GM23338 (cell line): ENCODE measurements at regions not wholly inside any gene's neighbourhood (a gene's known extent, or its start where the extent isn't known, plus 50 kb on each side); places are given as distances from the start of the nearest gene placed in this dataset.
"Not testable (repeated sequence)": the region's sequence is repeated elsewhere in the genome, so short reads cannot be mapped to it uniquely, and the experiment has no call there.

Source experiments
- ATAC-seq: fragments of 200-7000 bp; cut with Tn5 transposase; 3 replicates; pipeline ENCODE4 v1.9.1; 2020
- DNase-seq: peaks from one replicate; pipeline ENCODE4 v3.0.0-alpha.2; 2015; ENCODE audit warnings: low spot score
- H2AFZ ChIP-seq: fragments of 200-600 bp; sonication (generic); 2 replicates; pipeline ENCODE4 v1.8.0; 2016; ENCODE audit warnings: antibody characterized with exemption, mild to moderate bottlenecking, moderate library complexity
- H3F3A ChIP-seq: fragments of 200-600 bp; sonication (generic); replicated peaks from 2 replicates; pipeline ENCODE4 v1.8.0; 2017; ENCODE audit warnings: antibody characterized with exemption, mixed run types, low read depth
- H3K27ac ChIP-seq: fragments of 200-600 bp; sonication (generic); 2 replicates; pipeline ENCODE4 v1.6.1; 2016; ENCODE audit warnings: low read depth
- H3K27me3 ChIP-seq: fragments of 200-600 bp; sonication (generic); 2 replicates; pipeline ENCODE4 v1.8.0; 2016; ENCODE audit warnings: mild to moderate bottlenecking, mixed run types, moderate library complexity; ENCODE audit not compliant: insufficient read depth
- H3K36me3 ChIP-seq: fragments of 200-600 bp; sonication (generic); 2 replicates; pipeline ENCODE4 v1.8.0; 2016; ENCODE audit warnings: mild to moderate bottlenecking; ENCODE audit not compliant: insufficient read depth
- H3K4me1 ChIP-seq: fragments of 200-600 bp; sonication (generic); 2 replicates; pipeline ENCODE4 v1.8.0; 2016; ENCODE audit warnings: mild to moderate bottlenecking, moderate library complexity; ENCODE audit not compliant: insufficient read depth
- H3K4me2 ChIP-seq: fragments of 200-600 bp; sonication (generic); 2 replicates; pipeline ENCODE4 v1.7.1; 2017; ENCODE audit warnings: mixed run types
- H3K4me3 ChIP-seq: fragments of 200-600 bp; sonication (generic); 2 replicates; pipeline ENCODE4 v1.6.1; 2016; ENCODE audit warnings: mixed run types
- H3K79me2 ChIP-seq: fragments of 200-600 bp; sonication (generic); replicated peaks from 2 replicates; pipeline ENCODE4 v1.8.0; 2017; ENCODE audit warnings: mild to moderate bottlenecking; ENCODE audit not compliant: insufficient read depth
- H3K9me2 ChIP-seq: fragments of 200-600 bp; sonication (generic); 2 replicates; pipeline ENCODE4 v1.8.0; 2017; ENCODE audit not compliant: insufficient read depth
- H4K20me1 ChIP-seq: fragments of 200-600 bp; sonication (generic); replicated peaks from 2 replicates; pipeline ENCODE4 v1.8.0; 2017; ENCODE audit warnings: mild to moderate bottlenecking; ENCODE audit not compliant: insufficient read depth
- H3K27ac Mint-ChIP-seq: 2 replicates; pipeline ENCODE4 v1.8.0; 2020; ENCODE audit warnings: inconsistent platforms, mild to moderate bottlenecking, moderate library complexity, mixed read lengths
- H3K27me3 Mint-ChIP-seq: 3 replicates; pipeline ENCODE4 v1.8.0; 2022; ENCODE audit warnings: low read depth, mild to moderate bottlenecking, moderate library complexity, mixed read lengths, inconsistent platforms; ENCODE audit not compliant: insufficient read depth, poor library complexity
- H3K36me3 Mint-ChIP-seq: 3 replicates; pipeline ENCODE4 v1.8.0; 2021; ENCODE audit warnings: low read depth, mild to moderate bottlenecking, inconsistent platforms, moderate library complexity, mixed read lengths
- H3K4me1 Mint-ChIP-seq: 3 replicates; pipeline ENCODE4 v1.8.0; 2020; ENCODE audit warnings: mild to moderate bottlenecking, inconsistent platforms, mixed read lengths
- H3K4me3 Mint-ChIP-seq: 3 replicates; pipeline ENCODE4 v1.8.0; 2021; ENCODE audit warnings: moderate library complexity, mild to moderate bottlenecking, inconsistent platforms, mixed read lengths
- H3K9me3 Mint-ChIP-seq: 3 replicates; pipeline ENCODE4 v1.8.0; 2020; ENCODE audit warnings: moderate library complexity, mild to moderate bottlenecking, inconsistent platforms, mixed read lengths
- CREB1 ChIP-seq: fragments of 250-450 bp; sonication (Bioruptor Pico); IDR thresholded peaks from 2 replicates; pipeline ENCODE4 v1.5.0; 2020; ENCODE audit warnings: low read depth, mild to moderate bottlenecking, moderate library complexity
- JUNB ChIP-seq: IDR thresholded peaks from one replicate; pipeline ENCODE4 v1.6.1; 2016; ENCODE audit warnings: antibody characterized with exemption; ENCODE audit not compliant: unreplicated experiment
- POLR2AphosphoS5 ChIP-seq: IDR thresholded peaks from 2 replicates; pipeline ENCODE4 v1.6.1; 2016; ENCODE audit warnings: antibody characterized with exemption, low read depth
- STAT1 ChIP-seq: IDR thresholded peaks from one replicate; pipeline ENCODE4 v1.6.1; 2016; ENCODE audit warnings: antibody characterized with exemption; ENCODE audit not compliant: unreplicated experiment
- TF ChIP-seq, protein P1 (sequence below): fragments of 250-450 bp; sonication (Bioruptor Pico); IDR thresholded peaks from 2 replicates; pipeline ENCODE4 v1.5.0; 2020; ENCODE audit warnings: mild to moderate bottlenecking, moderate library complexity
- TF ChIP-seq, protein P2 (sequence below): IDR thresholded peaks from 2 replicates; pipeline ENCODE4 v1.6.1; 2016; ENCODE audit warnings: antibody characterized with exemption

DNA sequence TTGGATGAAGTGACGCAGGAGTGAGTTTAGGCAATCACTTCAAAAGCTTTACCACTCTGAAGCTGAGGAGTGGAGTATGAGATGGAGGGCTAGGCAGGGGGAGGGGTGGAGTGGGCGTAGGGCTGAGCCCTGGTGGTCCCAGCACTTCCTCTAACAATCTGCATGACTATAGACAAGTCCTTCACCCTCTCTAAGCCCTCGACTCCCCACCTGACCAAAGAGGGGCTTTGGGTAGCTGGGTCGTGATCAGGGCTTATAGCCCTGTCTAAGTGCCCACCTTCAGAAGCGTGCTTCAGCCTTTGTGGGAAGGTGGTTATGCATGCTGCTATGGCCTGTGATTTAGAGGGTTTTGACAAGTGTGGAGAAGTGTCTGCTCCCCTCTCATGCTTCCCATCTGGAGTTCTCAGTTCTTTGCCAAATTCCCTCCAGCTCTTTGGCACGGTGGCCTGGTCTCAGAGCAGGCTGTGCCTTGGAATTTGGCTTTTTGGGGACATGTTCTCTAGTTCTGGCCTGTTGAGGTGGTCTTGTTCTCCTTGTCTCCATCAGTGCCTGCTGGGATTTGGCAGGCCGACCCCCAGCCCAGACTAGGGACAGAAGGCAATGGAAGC is 53.0 kb downstream of the ACTBL2 start:
- Histone ChIP-seq H2AFZ (0 out of 2 replicates have a peak overlapping the region, but pooled peaks have one; percentile 63), H3K4me2 (no peak overlapping the region), H4K20me1 (no peaks in the 10 kb centered on the region), H3K79me2 (no peaks in the 10 kb centered on the region), H3K27me3 (no peaks in the 10 kb centered on the region), H3K9me2 (0 out of 2 replicates have a peak, but pooled peaks cover 11% of the 10 kb centered on the region), H3K4me1 (0 out of 2 replicates have a peak, but pooled peaks cover 6% of the 10 kb centered on the region), H3K27ac (no peak overlapping the region), H3K4me3 (no peak overlapping the region), H3F3A (no peaks in the 10 kb centered on the region), H3K36me3 (no peaks in the 10 kb centered on the region)
- peaks cover 2% of the 10 kb centered on the region for H3K27me3 Mint-ChIP-seq
- H3K36me3 Mint-ChIP-seq, result no peaks in the 10 kb centered on the region
- DNase-seq, result no peak
- H3K27ac Mint-ChIP-seq, result no peak overlapping the region
- H3K9me3 Mint-ChIP-seq, result no peaks in the 10 kb centered on the region
- no peak for ATAC-seq
- peaks cover 3% of the 10 kb centered on the region; the same call in 1 of the 3 replicates for H3K4me1 Mint-ChIP-seq
- TF ChIP-seq STAT1 (no peak), CREB1 (CRISPR knock-in tag) (no peak), POLR2AphosphoS5 (no peak), JUNB (no peak)
- TF ChIP-seq, protein P1, sequence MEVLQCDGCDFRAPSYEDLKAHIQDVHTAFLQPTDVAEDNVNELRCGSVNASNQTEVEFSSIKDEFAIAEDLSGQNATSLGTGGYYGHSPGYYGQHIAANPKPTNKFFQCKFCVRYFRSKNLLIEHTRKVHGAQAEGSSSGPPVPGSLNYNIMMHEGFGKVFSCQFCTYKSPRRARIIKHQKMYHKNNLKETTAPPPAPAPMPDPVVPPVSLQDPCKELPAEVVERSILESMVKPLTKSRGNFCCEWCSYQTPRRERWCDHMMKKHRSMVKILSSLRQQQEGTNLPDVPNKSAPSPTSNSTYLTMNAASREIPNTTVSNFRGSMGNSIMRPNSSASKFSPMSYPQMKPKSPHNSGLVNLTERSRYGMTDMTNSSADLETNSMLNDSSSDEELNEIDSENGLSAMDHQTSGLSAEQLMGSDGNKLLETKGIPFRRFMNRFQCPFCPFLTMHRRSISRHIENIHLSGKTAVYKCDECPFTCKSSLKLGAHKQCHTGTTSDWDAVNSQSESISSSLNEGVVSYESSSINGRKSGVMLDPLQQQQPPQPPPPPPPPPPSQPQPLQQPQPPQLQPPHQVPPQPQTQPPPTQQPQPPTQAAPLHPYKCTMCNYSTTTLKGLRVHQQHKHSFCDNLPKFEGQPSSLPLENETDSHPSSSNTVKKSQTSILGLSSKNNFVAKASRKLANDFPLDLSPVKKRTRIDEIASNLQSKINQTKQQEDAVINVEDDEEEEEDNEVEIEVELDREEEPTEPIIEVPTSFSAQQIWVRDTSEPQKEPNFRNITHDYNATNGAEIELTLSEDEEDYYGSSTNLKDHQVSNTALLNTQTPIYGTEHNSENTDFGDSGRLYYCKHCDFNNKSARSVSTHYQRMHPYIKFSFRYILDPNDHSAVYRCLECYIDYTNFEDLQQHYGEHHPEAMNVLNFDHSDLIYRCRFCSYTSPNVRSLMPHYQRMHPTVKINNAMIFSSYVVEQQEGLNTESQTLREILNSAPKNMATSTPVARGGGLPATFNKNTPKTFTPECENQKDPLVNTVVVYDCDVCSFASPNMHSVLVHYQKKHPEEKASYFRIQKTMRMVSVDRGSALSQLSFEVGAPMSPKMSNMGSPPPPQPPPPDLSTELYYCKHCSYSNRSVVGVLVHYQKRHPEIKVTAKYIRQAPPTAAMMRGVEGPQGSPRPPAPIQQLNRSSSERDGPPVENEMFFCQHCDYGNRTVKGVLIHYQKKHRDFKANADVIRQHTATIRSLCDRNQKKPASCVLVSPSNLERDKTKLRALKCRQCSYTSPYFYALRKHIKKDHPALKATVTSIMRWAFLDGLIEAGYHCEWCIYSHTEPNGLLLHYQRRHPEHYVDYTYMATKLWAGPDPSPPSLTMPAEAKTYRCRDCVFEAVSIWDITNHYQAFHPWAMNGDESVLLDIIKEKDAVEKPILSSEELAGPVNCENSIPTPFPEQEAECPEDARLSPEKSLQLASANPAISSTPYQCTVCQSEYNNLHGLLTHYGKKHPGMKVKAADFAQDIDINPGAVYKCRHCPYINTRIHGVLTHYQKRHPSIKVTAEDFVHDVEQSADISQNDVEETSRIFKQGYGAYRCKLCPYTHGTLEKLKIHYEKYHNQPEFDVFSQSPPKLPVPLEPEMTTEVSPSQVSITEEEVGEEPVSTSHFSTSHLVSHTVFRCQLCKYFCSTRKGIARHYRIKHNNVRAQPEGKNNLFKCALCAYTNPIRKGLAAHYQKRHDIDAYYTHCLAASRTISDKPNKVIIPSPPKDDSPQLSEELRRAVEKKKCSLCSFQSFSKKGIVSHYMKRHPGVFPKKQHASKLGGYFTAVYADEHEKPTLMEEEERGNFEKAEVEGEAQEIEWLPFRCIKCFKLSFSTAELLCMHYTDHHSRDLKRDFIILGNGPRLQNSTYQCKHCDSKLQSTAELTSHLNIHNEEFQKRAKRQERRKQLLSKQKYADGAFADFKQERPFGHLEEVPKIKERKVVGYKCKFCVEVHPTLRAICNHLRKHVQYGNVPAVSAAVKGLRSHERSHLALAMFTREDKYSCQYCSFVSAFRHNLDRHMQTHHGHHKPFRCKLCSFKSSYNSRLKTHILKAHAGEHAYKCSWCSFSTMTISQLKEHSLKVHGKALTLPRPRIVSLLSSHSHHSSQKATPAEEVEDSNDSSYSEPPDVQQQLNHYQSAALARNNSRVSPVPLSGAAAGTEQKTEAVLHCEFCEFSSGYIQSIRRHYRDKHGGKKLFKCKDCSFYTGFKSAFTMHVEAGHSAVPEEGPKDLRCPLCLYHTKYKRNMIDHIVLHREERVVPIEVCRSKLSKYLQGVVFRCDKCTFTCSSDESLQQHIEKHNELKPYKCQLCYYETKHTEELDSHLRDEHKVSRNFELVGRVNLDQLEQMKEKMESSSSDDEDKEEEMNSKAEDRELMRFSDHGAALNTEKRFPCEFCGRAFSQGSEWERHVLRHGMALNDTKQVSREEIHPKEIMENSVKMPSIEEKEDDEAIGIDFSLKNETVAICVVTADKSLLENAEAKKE (CRISPR knock-in tag), result no peak
- TF ChIP-seq, protein P2, sequence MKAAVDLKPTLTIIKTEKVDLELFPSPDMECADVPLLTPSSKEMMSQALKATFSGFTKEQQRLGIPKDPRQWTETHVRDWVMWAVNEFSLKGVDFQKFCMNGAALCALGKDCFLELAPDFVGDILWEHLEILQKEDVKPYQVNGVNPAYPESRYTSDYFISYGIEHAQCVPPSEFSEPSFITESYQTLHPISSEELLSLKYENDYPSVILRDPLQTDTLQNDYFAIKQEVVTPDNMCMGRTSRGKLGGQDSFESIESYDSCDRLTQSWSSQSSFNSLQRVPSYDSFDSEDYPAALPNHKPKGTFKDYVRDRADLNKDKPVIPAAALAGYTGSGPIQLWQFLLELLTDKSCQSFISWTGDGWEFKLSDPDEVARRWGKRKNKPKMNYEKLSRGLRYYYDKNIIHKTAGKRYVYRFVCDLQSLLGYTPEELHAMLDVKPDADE, result no peak
- no peak overlapping the region for H3K4me3 Mint-ChIP-seq

DNA sequence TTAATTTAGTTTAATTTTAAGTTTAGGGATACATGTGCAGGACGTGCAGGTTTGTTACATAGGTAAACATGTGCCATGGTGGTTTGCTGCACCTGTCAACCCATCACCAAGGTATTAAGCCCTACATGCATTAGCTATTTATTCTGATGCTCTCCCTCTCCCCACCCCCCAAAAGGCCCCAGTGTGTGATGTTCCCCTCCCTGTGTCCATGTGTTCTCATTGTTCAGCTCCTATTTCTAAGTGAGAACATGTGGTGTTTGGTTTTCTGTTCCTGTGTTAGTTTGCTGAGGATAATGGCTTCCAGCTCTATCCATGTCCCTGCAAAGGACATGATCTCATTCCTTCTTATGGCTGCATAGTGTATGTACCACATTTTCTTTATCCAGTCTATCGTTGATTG is 53.6 kb downstream of the ACTBL2 start:
- ATAC-seq, H3K36me3 Mint-ChIP-seq, H3K9me2 ChIP-seq, H3K4me1 ChIP-seq, H3K4me1 Mint-ChIP-seq, DNase-seq, H3K27ac Mint-ChIP-seq, H3K27ac ChIP-seq, H3K27me3 Mint-ChIP-seq, H3K4me2 ChIP-seq, H3K27me3 ChIP-seq, H3F3A ChIP-seq, H2AFZ ChIP-seq, H3K4me3 ChIP-seq, H3K79me2 ChIP-seq, H3K36me3 ChIP-seq, H4K20me1 ChIP-seq, H3K9me3 Mint-ChIP-seq, H3K4me3 Mint-ChIP-seq: not testable (repeated sequence)
